ENCODE measurements at regions not wholly inside any gene's neighbourhood (a gene's known extent, or its start where the extent isn't known, plus 50 kb on each side); places are given as distances from the start of the nearest gene placed in this dataset.
"Not testable (repeated sequence)": the region's sequence is repeated elsewhere in the genome, so short reads cannot be mapped to it uniquely, and the experiment has no call there.

- H3K27ac ChIP-seq, result no peak overlapping the region
- TF ChIP-seq, protein P1, sequence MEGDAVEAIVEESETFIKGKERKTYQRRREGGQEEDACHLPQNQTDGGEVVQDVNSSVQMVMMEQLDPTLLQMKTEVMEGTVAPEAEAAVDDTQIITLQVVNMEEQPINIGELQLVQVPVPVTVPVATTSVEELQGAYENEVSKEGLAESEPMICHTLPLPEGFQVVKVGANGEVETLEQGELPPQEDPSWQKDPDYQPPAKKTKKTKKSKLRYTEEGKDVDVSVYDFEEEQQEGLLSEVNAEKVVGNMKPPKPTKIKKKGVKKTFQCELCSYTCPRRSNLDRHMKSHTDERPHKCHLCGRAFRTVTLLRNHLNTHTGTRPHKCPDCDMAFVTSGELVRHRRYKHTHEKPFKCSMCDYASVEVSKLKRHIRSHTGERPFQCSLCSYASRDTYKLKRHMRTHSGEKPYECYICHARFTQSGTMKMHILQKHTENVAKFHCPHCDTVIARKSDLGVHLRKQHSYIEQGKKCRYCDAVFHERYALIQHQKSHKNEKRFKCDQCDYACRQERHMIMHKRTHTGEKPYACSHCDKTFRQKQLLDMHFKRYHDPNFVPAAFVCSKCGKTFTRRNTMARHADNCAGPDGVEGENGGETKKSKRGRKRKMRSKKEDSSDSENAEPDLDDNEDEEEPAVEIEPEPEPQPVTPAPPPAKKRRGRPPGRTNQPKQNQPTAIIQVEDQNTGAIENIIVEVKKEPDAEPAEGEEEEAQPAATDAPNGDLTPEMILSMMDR (conservative IDR thresholded peaks at IDR 0.05; ENCODE audit: low read depth), result peak; percentile 62
- CTCF ChIA-PET, result interaction anchor here (0.6 to 0.7 kb wide), 2 partner anchors 234 to 335 kb away, joined by 3 to 4 read pairs; no protein-coding TSS in a partner anchor
- no peak for DNase-seq (ENCODE audit: low spot score)
- POLR2A ChIA-PET (ENCODE audit: low non-redundant PET), result no interaction called here
These were observed 276.5 kb downstream of the PPP4R3C start for GRCh38 chrX:27186671-27187070.

- TF ChIP-seq, protein P1 (conservative IDR thresholded peaks at IDR 0.05; ENCODE audit: low read depth), result no peak
- ChIA-PET CTCF (no interaction called here), POLR2A (ENCODE audit: low non-redundant PET) (no interaction called here)
- DNase-seq (ENCODE audit: low spot score), result no peak
- H3K27ac ChIP-seq, result no peak overlapping the region
These were observed 299.9 kb downstream of the PPP4R3C start for GRCh38 chrX:27163236-27163635.

DNA sequence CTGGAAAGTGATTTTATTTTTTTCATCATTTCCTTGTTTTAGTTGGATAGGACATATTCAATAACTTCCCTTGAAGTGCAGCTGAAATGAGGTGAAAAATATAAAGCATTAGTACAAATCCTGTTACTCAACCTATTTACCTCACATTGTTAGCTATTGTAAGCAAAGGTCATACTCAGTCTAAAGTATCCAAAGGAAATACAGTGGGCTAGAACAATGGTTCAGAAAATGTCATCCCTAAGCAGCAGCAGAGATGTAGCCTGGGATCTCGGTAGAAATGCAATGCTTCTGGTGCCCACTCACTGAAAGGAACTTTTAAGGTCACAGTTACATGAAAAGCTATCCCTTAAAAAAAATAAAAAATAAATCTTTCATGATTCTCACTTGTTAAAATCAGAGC lies 300.6 kb downstream of the PPP4R3C start:
- DNase-seq (ENCODE audit: low spot score), result no peak
- TF ChIP-seq, protein P1 (conservative IDR thresholded peaks at IDR 0.05; ENCODE audit: low read depth), result no peak
- CTCF ChIA-PET, result no interaction called here
- POLR2A ChIA-PET (ENCODE audit: low non-redundant PET), result no interaction called here
- no peak overlapping the region for H3K27ac ChIP-seq

GRCh38 chrX:27156921-27157320 lies 306.2 kb downstream of the PPP4R3C start:
- POLR2A ChIA-PET (ENCODE audit: low non-redundant PET); DNase-seq (ENCODE audit: low spot score); CTCF ChIA-PET; H3K27ac ChIP-seq: not testable (repeated sequence)

DNA sequence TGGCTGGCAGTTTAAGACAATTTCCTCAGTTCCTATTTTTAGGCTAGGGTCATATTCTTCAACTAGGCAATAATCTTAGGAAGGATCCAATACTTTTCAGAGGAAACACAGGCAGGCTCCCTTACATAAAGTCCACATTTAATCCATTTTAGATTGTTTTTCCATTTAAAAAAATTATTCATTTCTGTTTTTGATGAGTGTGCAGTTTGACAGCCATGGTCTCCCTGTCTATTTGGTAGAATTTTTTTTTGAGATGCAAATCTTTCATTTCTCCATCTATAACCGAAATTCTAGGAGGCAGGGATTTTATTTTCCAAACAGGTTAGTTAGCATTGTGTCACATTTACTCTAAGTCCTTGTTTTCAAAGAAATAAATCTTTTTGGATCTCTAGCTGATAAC lies 326.8 kb downstream of the PPP4R3C start:
- TF ChIP-seq, protein P1 (conservative IDR thresholded peaks at IDR 0.05; ENCODE audit: low read depth), result no peak
- POLR2A ChIA-PET (ENCODE audit: low non-redundant PET), result no interaction called here
- CTCF ChIA-PET, result no interaction called here
- no peak for DNase-seq (ENCODE audit: low spot score)
- H3K27ac ChIP-seq, result no peak overlapping the region

- no peak for DNase-seq (ENCODE audit: low spot score)
- TF ChIP-seq, protein P1 (conservative IDR thresholded peaks at IDR 0.05; ENCODE audit: low read depth), result no peak
- H3K27ac ChIP-seq, result no peak overlapping the region
- POLR2A ChIA-PET (ENCODE audit: low non-redundant PET), result no interaction called here
- CTCF ChIA-PET, result no interaction called here
These were observed 330.3 kb downstream of the PPP4R3C start for GRCh38 chrX:27132862-27133261.

DNA sequence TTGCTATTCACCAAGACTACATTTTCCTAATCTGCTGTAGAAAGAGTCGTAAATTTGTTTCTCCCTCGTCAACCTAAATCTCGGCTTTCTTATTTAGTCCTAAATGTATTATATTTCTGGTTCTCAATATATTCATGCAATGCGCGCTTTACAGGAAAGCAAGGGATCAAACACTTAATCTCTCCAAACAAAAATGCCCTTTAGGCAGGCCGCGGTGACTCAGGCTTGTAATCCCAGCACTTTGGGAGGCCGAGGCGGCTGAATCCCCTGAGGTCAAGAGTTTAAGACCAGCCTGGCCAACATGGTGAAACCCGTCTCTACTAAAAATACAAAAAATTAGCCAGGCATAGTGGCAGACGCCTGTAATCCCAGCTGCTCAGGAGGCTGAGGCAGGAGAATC lies 376.0 kb downstream of the PPP4R3C start:
- POLR2A ChIA-PET (ENCODE audit: low non-redundant PET); CTCF ChIA-PET: not testable (repeated sequence)

DNA sequence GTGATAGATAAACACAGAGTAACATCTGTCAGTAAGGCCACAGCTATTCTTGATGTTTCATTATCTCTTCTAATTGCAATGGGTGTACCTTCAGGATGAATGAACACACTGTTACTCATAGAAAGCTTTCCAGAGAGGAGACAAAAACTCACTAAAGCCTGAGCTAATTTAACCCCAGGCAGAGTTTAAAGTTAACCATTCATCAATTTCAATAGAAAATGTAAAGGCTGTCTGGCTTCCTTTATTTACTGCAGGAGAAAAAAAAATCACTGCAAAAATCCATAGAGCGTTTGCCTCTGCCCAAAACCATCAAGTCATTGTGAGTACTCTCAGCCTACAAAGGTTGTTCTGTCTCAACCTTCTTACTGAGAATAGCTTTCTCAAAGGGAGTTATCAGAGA lies 376.9 kb downstream of the PPP4R3C start:
- CTCF ChIA-PET, result no interaction called here
- DNase-seq (ENCODE audit: low spot score), result no peak
- TF ChIP-seq, protein P1 (conservative IDR thresholded peaks at IDR 0.05; ENCODE audit: low read depth), result no peak
- POLR2A ChIA-PET (ENCODE audit: low non-redundant PET), result no interaction called here
- no peak overlapping the region for H3K27ac ChIP-seq

More for the DNA sequence above, 376.0 kb downstream of the PPP4R3C start:
- not testable (repeated sequence) for H3K27ac ChIP-seq; DNase-seq (ENCODE audit: low spot score)

Measured in RWPE1 (cell line).